ENCODE measurements at regions not wholly inside any gene's neighbourhood (a gene's known extent, or its start where the extent isn't known, plus 50 kb on each side); places are given as distances from the start of the nearest gene placed in this dataset.

GRCh38 chr14:58833634-58834378 is 196.0 kb downstream of the DACT1 start:
- no peak overlapping the region for H3K27ac Mint-ChIP-seq (ENCODE audit: unreplicated experiment)
- no peaks in the 10 kb centered on the region for H3K36me3 Mint-ChIP-seq (ENCODE audit: unreplicated experiment)
- peaks cover 9% of the 10 kb centered on the region for H3K4me1 Mint-ChIP-seq (ENCODE audit: unreplicated experiment)
- H3K27me3 Mint-ChIP-seq (ENCODE audit: unreplicated experiment): peaks cover 9% of the 10 kb centered on the region
- no peaks in the 10 kb centered on the region for H3K9me3 Mint-ChIP-seq (ENCODE audit: unreplicated experiment)
- TF ChIP-seq CTCF (IDR thresholded peaks at IDR 0.05): no peak
- DNase-seq (ENCODE audit: extremely low spot score, unreplicated experiment): no peak
- H3K4me3 Mint-ChIP-seq (ENCODE audit: unreplicated experiment): no peak overlapping the region

- H3K36me3 Mint-ChIP-seq (ENCODE audit: unreplicated experiment): no peaks in the 10 kb centered on the region
- H3K9me3 Mint-ChIP-seq (ENCODE audit: unreplicated experiment): no peaks in the 10 kb centered on the region
- no peak for DNase-seq (ENCODE audit: extremely low spot score, unreplicated experiment)
- H3K27ac Mint-ChIP-seq (ENCODE audit: unreplicated experiment): no peak overlapping the region
- peaks cover 13% of the 10 kb centered on the region for H3K4me1 Mint-ChIP-seq (ENCODE audit: unreplicated experiment)
- peaks cover 7% of the 10 kb centered on the region for H3K27me3 Mint-ChIP-seq (ENCODE audit: unreplicated experiment)
- no peak overlapping the region for H3K4me3 Mint-ChIP-seq (ENCODE audit: unreplicated experiment)
- TF ChIP-seq CTCF (IDR thresholded peaks at IDR 0.05): no peak
Measured at GRCh38 chr14:58836303-58836974, 198.7 kb downstream of the DACT1 start.

- no peaks in the 10 kb centered on the region for H3K9me3 Mint-ChIP-seq (ENCODE audit: unreplicated experiment)
- H3K4me3 Mint-ChIP-seq (ENCODE audit: unreplicated experiment): no peak overlapping the region
- H3K4me1 Mint-ChIP-seq (ENCODE audit: unreplicated experiment): peaks cover 11% of the 10 kb centered on the region
- no peaks in the 10 kb centered on the region for H3K36me3 Mint-ChIP-seq (ENCODE audit: unreplicated experiment)
- no peaks in the 10 kb centered on the region for H3K27me3 Mint-ChIP-seq (ENCODE audit: unreplicated experiment)
- no peak overlapping the region for H3K27ac Mint-ChIP-seq (ENCODE audit: unreplicated experiment)
- DNase-seq (ENCODE audit: extremely low spot score, unreplicated experiment): no peak
- TF ChIP-seq CTCF (IDR thresholded peaks at IDR 0.05): no peak
Measured at GRCh38 chr14:58839233-58839632, 201.5 kb downstream of the DACT1 start.

GRCh38 chr14:58844544-58844943 is 206.8 kb downstream of the DACT1 start:
- H3K27ac Mint-ChIP-seq (ENCODE audit: unreplicated experiment): no peak overlapping the region
- no peak for TF ChIP-seq CTCF (IDR thresholded peaks at IDR 0.05)
- H3K4me3 Mint-ChIP-seq (ENCODE audit: unreplicated experiment): no peak overlapping the region
- peaks cover 14% of the 10 kb centered on the region for H3K4me1 Mint-ChIP-seq (ENCODE audit: unreplicated experiment)
- no peaks in the 10 kb centered on the region for H3K36me3 Mint-ChIP-seq (ENCODE audit: unreplicated experiment)
- no peaks in the 10 kb centered on the region for H3K27me3 Mint-ChIP-seq (ENCODE audit: unreplicated experiment)
- no peak for DNase-seq (ENCODE audit: extremely low spot score, unreplicated experiment)
- H3K9me3 Mint-ChIP-seq (ENCODE audit: unreplicated experiment): no peaks in the 10 kb centered on the region

GRCh38 chr14:58846682-58847465 is 209.1 kb downstream of the DACT1 start:
- Mint-ChIP-seq H3K4me1 (ENCODE audit: unreplicated experiment) (peaks cover 4% of the 10 kb centered on the region), H3K9me3 (ENCODE audit: unreplicated experiment) (no peaks in the 10 kb centered on the region), H3K4me3 (ENCODE audit: unreplicated experiment) (no peak overlapping the region), H3K36me3 (ENCODE audit: unreplicated experiment) (no peaks in the 10 kb centered on the region), H3K27ac (ENCODE audit: unreplicated experiment) (no peak overlapping the region), H3K27me3 (ENCODE audit: unreplicated experiment) (no peaks in the 10 kb centered on the region)
- DNase-seq (ENCODE audit: extremely low spot score, unreplicated experiment): no peak
- no peak for TF ChIP-seq CTCF (IDR thresholded peaks at IDR 0.05)

Data from osteocyte (in vitro differentiated cells).